IMR-90 (cell line): ENCODE measurements at regions not wholly inside any gene's neighbourhood (a gene's known extent, or its start where the extent isn't known, plus 50 kb on each side); places are given as distances from the start of the nearest gene placed in this dataset.

Source experiments
- ATAC-seq: fragments of 200-7000 bp; cut with Tn5 transposase; 2 replicates; pipeline ENCODE4 v1.9.1; 2020; ENCODE audit warnings: low read depth, mild to moderate bottlenecking, moderate library complexity
- BruUV-seq: library from RNA; stranded (reverse); fragments of 400-500 nt; replicated peaks from 2 replicates; lab custom pipeline; 2021; lab: Mats Ljungman, UMichigan
- CTCF ChIA-PET: fragments of 300-600 bp; formaldehyde crosslinking; extraction: SDS; loops from one replicate; lab custom pipeline; 2021; ENCODE audit warnings: antibody characterized with exemption; lab: Yijun Ruan, JAX
- POLR2A ChIA-PET: fragments of 300-600 bp; sonication (Branson Sonifier 250); formaldehyde crosslinking; loops from one replicate; lab custom pipeline; 2022; ENCODE audit warnings: antibody characterized with exemption; ENCODE audit not compliant: unreplicated experiment; lab: Charles Lee
- DNase-seq: peaks from one replicate; pipeline ENCODE4 v3.0.0; 2013
- H2AFZ ChIP-seq: replicated peaks from 2 replicates; pipeline ENCODE3; 2013; ENCODE audit warnings: low read length, mild to moderate bottlenecking; ENCODE audit not compliant: poor library complexity
- H2AK5ac ChIP-seq: 2 replicates; pipeline ENCODE4 v1.6.1; 2013; ENCODE audit warnings: low read depth, low read length, inconsistent platforms
- H2AK9ac ChIP-seq: replicated peaks from 2 replicates; pipeline ENCODE3; 2013; ENCODE audit warnings: mild to moderate bottlenecking, low read depth, low read length, moderate library complexity; ENCODE audit not compliant: poor library complexity
- H2BK120ac ChIP-seq: 2 replicates; pipeline ENCODE4 v1.6.1; 2013; ENCODE audit warnings: low read depth, low read length, inconsistent platforms
- H2BK15ac ChIP-seq: 3 replicates; pipeline ENCODE4 v1.6.1; 2013; ENCODE audit warnings: low read depth, low read length, inconsistent platforms
- H2BK20ac ChIP-seq: 2 replicates; pipeline ENCODE4 v1.6.1; 2013; ENCODE audit warnings: low read depth, mild to moderate bottlenecking, inconsistent platforms, low read length, moderate library complexity
- H2BK5ac ChIP-seq: 2 replicates; pipeline ENCODE4 v1.6.1; 2013; ENCODE audit warnings: mild to moderate bottlenecking, low read depth, low read length, inconsistent platforms; ENCODE audit not compliant: poor library complexity, severe bottlenecking
- H3K14ac ChIP-seq: replicated peaks from 2 replicates; pipeline ENCODE4 v1.6.1; 2013; ENCODE audit warnings: low read depth, low read length, inconsistent platforms
- H3K18ac ChIP-seq: 2 replicates; pipeline ENCODE4 v1.6.1; 2013; ENCODE audit warnings: low read depth, low read length, control low read depth
- H3K23ac ChIP-seq: 2 replicates; pipeline ENCODE4 v1.6.1; 2013; ENCODE audit warnings: low read depth, low read length, inconsistent platforms
- H3K27ac ChIP-seq: 2 replicates; pipeline ENCODE4 v1.5.1; 2013; ENCODE audit warnings: mild to moderate bottlenecking, control low read depth, low read length; ENCODE audit not compliant: insufficient read depth
- H3K27me3 ChIP-seq: 2 replicates; pipeline ENCODE4 v1.6.1; 2013; ENCODE audit warnings: low read length; ENCODE audit not compliant: control insufficient read depth, insufficient read depth
- H3K36me3 ChIP-seq: 2 replicates; pipeline ENCODE4 v1.6.1; 2013; ENCODE audit warnings: low read length, mixed read lengths; ENCODE audit not compliant: control insufficient read depth, insufficient read depth
- H3K4ac ChIP-seq: 2 replicates; pipeline ENCODE4 v1.6.1; 2013; ENCODE audit warnings: low read depth, low read length, inconsistent platforms
- H3K4me1 ChIP-seq: 2 replicates; pipeline ENCODE4 v1.6.1; 2013; ENCODE audit warnings: low read length, mixed read lengths; ENCODE audit not compliant: control insufficient read depth, insufficient read depth
- H3K4me2 ChIP-seq: 2 replicates; pipeline ENCODE4 v1.6.1; 2013; ENCODE audit warnings: low read depth, mild to moderate bottlenecking, control low read depth, low read length, moderate library complexity
- H3K4me3 ChIP-seq: 2 replicates; pipeline ENCODE4 v1.5.1; 2013; ENCODE audit warnings: low read depth, mild to moderate bottlenecking, control low read depth, low read length, moderate library complexity; ENCODE audit not compliant: insufficient read depth
- H3K56ac ChIP-seq: 2 replicates; pipeline ENCODE4 v1.6.1; 2013; ENCODE audit warnings: low read length, inconsistent platforms; ENCODE audit not compliant: insufficient read depth; ENCODE audit errors: extremely low read depth
- H3K79me1 ChIP-seq, 2 experiments: 2 replicates each; pipeline ENCODE4 v1.6.1; 2013; ENCODE audit warnings: low read length in 2 of 2, inconsistent platforms in 1 of 2, low read depth in 1 of 2
- H3K9ac ChIP-seq: 2 replicates; pipeline ENCODE4 v1.6.1; 2013; ENCODE audit warnings: low read depth, low read length, control low read depth
- H3K9me1 ChIP-seq: 2 replicates; pipeline ENCODE4 v1.6.1; 2013; ENCODE audit warnings: low read length, inconsistent platforms; ENCODE audit not compliant: insufficient read depth
- H3K9me3 ChIP-seq: 2 replicates; pipeline ENCODE4 v1.6.1; 2013; ENCODE audit warnings: low read length; ENCODE audit not compliant: control insufficient read depth, insufficient read depth
- H4K20me1 ChIP-seq: 2 replicates; pipeline ENCODE4 v1.6.1; 2013; ENCODE audit warnings: low read length, inconsistent platforms; ENCODE audit not compliant: insufficient read depth
- H4K5ac ChIP-seq: 2 replicates; pipeline ENCODE4 v1.6.1; 2013; ENCODE audit warnings: mild to moderate bottlenecking, low read depth, low read length, control low read depth
- H4K8ac ChIP-seq, 2 experiments: 2 replicates each; pipeline ENCODE4 v1.6.1; 2013; ENCODE audit warnings: low read depth in 2 of 2, low read length in 2 of 2, control low read depth in 1 of 2, inconsistent platforms in 1 of 2
- H4K91ac ChIP-seq: 2 replicates; pipeline ENCODE4 v1.6.1; 2013; ENCODE audit warnings: low read depth, low read length, inconsistent platforms; ENCODE audit not compliant: insufficient read depth
- BHLHE40 ChIP-seq: fragments of 150-350 bp; IDR thresholded peaks from 2 replicates; pipeline ENCODE4 v1.6.1; 2016; ENCODE audit warnings: mild to moderate bottlenecking, low read depth, low read length
- CHD1 ChIP-seq: IDR thresholded peaks from 2 replicates; pipeline ENCODE4 v1.6.1; 2012; ENCODE audit warnings: low read depth, low read length, improper control_type of control experiment
- FOS ChIP-seq: fragments of 150-350 bp; IDR thresholded peaks from 2 replicates; pipeline ENCODE4 v1.6.1; 2016; ENCODE audit warnings: low read depth, low read length
- MAZ ChIP-seq: IDR thresholded peaks from 2 replicates; pipeline ENCODE4 v1.6.1; 2012; ENCODE audit warnings: low read depth, mild to moderate bottlenecking, low read length, improper control_type of control experiment, moderate library complexity, borderline replicate concordance
- MXI1 ChIP-seq: IDR thresholded peaks from 2 replicates; pipeline ENCODE4 v1.6.1; 2012; ENCODE audit warnings: low read depth, mild to moderate bottlenecking, low read length, moderate library complexity, borderline replicate concordance
- NFE2L2 ChIP-seq: fragments of 150-350 bp; IDR thresholded peaks from 2 replicates; pipeline ENCODE4 v1.6.1; 2016; ENCODE audit warnings: low read depth, mild to moderate bottlenecking, low read length
- POLR2A ChIP-seq: IDR thresholded peaks from 2 replicates; pipeline ENCODE4 v1.6.1; 2012; ENCODE audit warnings: mild to moderate bottlenecking, low read depth, low read length
- RAD21 ChIP-seq: IDR thresholded peaks from 2 replicates; pipeline ENCODE4 v1.6.1; 2012; ENCODE audit warnings: low read length, improper control_type of control experiment
- RCOR1 ChIP-seq: IDR thresholded peaks from 2 replicates; pipeline ENCODE4 v1.6.1; 2012; ENCODE audit warnings: mild to moderate bottlenecking, low read length, improper control_type of control experiment; ENCODE audit not compliant: insufficient replicate concordance
- RFX5 ChIP-seq: IDR thresholded peaks from 2 replicates; pipeline ENCODE4 v1.8.0; 2012; ENCODE audit warnings: low read depth, mild to moderate bottlenecking, low read length, moderate library complexity
- WGBS, 2 experiments: methylation state at CpG; one replicate each; pipeline versions ENCODE4 v1.1.5 to v1.1.7; 2013; ENCODE audit warnings: missing lambda C conversion rate in 2 of 2; ENCODE audit not compliant: insufficient read length in 1 of 2; ENCODE audit errors: extremely low coverage in 2 of 2; 5-methylcytosine and 5-hydroxymethylcytosine counted together
- dilution Hi-C: fragments of 300-500 bp; cut with HindIII; formaldehyde crosslinking; loops from one replicate; pipeline ENCODE4 v1.14.3; 2018; ENCODE audit warnings: low sequenced_read_pairs; ENCODE audit not compliant: unreplicated experiment
- in situ Hi-C: fragments of 300-500 bp; cut with MboI; formaldehyde crosslinking; loops from 3 replicates; pipeline ENCODE4 v1.14.3; 2019; ENCODE audit warnings: low sequenced_read_pairs, inconsistent platforms, mixed read lengths
- intact Hi-C: fragments of 100-400 bp; cut with micrococcal nuclease; formaldehyde crosslinking; loops from 2 replicates; pipeline ENCODE4 v1.10.0; 2022
- TF ChIP-seq, protein P1 (sequence below): fragments of 150-350 bp; IDR thresholded peaks from 2 replicates; pipeline ENCODE4 v1.6.1; 2016; ENCODE audit warnings: low read depth, mild to moderate bottlenecking, low read length, moderate library complexity, borderline replicate concordance
- TF ChIP-seq, protein P2 (sequence below): conservative IDR thresholded peaks from 2 replicates; pipeline ENCODE4 v1.5.1; 2012; ENCODE audit warnings: mild to moderate bottlenecking, low read depth, low read length, improper control_type of control experiment
- TF ChIP-seq, protein P3 (sequence below): fragments of 150-350 bp; IDR thresholded peaks from 2 replicates; pipeline ENCODE4 v1.6.1; 2017; ENCODE audit warnings: mild to moderate bottlenecking, antibody characterized with exemption, low read length, low read depth

DNA sequence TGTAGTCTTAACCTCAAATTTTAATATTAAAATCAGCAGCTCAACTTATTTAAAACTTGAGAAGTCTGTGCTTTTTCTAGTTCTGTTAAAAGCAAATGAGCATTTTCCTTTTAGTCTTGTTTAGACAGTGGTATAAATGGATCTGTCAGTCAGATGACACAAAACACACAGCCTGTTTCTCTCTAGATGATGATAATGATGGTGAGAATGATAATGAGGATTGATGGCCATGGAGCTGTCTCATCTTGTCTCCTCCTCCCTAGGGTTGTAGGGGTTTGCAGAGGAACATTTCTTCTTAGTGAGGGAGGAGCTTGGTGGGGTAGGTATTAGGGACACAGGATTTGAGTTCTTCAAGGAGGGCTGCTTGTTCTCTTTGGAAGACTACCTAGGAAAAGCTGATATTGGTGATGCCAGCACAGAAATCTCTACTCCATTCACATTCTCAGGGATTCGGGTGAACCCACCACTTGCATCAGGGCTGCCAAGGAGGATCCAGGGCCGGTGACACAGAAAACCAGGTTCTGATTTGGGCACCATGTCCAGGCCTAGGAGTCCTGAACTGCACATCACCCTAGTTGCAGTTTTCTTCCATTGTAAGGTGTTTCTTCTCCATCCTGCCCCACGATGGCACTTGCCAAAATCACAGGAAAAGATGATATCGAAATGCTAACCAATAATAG, 147.6 kb downstream of the RHOU start:
- intact Hi-C loops = no loop called here
- no peak overlapping the region for H3K27ac ChIP-seq
- no CpG with 5 or more reads among the region's 4 CpGs for WGBS, 2 experiments

More for the DNA sequence above, 147.6 kb downstream of the RHOU start:
- Histone ChIP-seq H3K9me1 (peaks cover 4% of the 10 kb centered on the region; the same call in 1 of the 2 replicates), H2BK120ac (no peak overlapping the region), H4K5ac (no peak overlapping the region), H2BK5ac (no peak overlapping the region), H3K18ac (no peak overlapping the region), H3K9me3 (peaks cover 3% of the 10 kb centered on the region; the same call in 1 of the 2 replicates), H2AK5ac (no peak overlapping the region), H3K14ac (no peak overlapping the region), H3K4me1 (peaks cover 4% of the 10 kb centered on the region; the same call in 1 of the 2 replicates), H3K4me3 (no peak overlapping the region), H2AFZ (no peak overlapping the region), H4K8ac (no peak overlapping the region), H3K4ac (no peak overlapping the region), H3K27me3 (peaks cover 8% of the 10 kb centered on the region), H2BK15ac (no peak overlapping the region), H2AK9ac (peak overlapping the region; percentile 0), H3K56ac (no peak overlapping the region), H3K9ac (no peak overlapping the region), H2BK20ac (no peak overlapping the region), H3K36me3 (no peaks in the 10 kb centered on the region), H4K91ac (no peak overlapping the region), H3K23ac (no peak overlapping the region), H3K4me2 (no peak overlapping the region), H3K79me1 (no peaks in the 10 kb centered on the region), H4K20me1 (no peaks in the 10 kb centered on the region)
- dilution Hi-C loops = no loop called here
- no TSS peak for BruUV-seq
- no peak for DNase-seq
- ChIA-PET POLR2A (no interaction called here), CTCF (no interaction called here)
- in situ Hi-C loops = no loop called here
- TF ChIP-seq, protein P1, sequence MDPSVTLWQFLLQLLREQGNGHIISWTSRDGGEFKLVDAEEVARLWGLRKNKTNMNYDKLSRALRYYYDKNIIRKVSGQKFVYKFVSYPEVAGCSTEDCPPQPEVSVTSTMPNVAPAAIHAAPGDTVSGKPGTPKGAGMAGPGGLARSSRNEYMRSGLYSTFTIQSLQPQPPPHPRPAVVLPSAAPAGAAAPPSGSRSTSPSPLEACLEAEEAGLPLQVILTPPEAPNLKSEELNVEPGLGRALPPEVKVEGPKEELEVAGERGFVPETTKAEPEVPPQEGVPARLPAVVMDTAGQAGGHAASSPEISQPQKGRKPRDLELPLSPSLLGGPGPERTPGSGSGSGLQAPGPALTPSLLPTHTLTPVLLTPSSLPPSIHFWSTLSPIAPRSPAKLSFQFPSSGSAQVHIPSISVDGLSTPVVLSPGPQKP = no peak
- no peak for TF ChIP-seq BHLHE40
- TF ChIP-seq CHD1 = no peak
- TF ChIP-seq, protein P2, sequence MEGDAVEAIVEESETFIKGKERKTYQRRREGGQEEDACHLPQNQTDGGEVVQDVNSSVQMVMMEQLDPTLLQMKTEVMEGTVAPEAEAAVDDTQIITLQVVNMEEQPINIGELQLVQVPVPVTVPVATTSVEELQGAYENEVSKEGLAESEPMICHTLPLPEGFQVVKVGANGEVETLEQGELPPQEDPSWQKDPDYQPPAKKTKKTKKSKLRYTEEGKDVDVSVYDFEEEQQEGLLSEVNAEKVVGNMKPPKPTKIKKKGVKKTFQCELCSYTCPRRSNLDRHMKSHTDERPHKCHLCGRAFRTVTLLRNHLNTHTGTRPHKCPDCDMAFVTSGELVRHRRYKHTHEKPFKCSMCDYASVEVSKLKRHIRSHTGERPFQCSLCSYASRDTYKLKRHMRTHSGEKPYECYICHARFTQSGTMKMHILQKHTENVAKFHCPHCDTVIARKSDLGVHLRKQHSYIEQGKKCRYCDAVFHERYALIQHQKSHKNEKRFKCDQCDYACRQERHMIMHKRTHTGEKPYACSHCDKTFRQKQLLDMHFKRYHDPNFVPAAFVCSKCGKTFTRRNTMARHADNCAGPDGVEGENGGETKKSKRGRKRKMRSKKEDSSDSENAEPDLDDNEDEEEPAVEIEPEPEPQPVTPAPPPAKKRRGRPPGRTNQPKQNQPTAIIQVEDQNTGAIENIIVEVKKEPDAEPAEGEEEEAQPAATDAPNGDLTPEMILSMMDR = no peak
- TF ChIP-seq RFX5 = no peak
- TF ChIP-seq RAD21 = no peak
- no peak for TF ChIP-seq POLR2A
- no peak for TF ChIP-seq NFE2L2
- no peak for TF ChIP-seq FOS
- no peak for TF ChIP-seq MXI1
- no peak for TF ChIP-seq RCOR1
- no peak for TF ChIP-seq MAZ
- TF ChIP-seq, protein P3, sequence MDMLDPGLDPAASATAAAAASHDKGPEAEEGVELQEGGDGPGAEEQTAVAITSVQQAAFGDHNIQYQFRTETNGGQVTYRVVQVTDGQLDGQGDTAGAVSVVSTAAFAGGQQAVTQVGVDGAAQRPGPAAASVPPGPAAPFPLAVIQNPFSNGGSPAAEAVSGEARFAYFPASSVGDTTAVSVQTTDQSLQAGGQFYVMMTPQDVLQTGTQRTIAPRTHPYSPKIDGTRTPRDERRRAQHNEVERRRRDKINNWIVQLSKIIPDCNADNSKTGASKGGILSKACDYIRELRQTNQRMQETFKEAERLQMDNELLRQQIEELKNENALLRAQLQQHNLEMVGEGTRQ = no peak
- ATAC-seq = no peak
